ENCODE measurements at regions not wholly inside any gene's neighbourhood (a gene's known extent, or its start where the extent isn't known, plus 50 kb on each side); places are given as distances from the start of the nearest gene placed in this dataset.

DNA sequence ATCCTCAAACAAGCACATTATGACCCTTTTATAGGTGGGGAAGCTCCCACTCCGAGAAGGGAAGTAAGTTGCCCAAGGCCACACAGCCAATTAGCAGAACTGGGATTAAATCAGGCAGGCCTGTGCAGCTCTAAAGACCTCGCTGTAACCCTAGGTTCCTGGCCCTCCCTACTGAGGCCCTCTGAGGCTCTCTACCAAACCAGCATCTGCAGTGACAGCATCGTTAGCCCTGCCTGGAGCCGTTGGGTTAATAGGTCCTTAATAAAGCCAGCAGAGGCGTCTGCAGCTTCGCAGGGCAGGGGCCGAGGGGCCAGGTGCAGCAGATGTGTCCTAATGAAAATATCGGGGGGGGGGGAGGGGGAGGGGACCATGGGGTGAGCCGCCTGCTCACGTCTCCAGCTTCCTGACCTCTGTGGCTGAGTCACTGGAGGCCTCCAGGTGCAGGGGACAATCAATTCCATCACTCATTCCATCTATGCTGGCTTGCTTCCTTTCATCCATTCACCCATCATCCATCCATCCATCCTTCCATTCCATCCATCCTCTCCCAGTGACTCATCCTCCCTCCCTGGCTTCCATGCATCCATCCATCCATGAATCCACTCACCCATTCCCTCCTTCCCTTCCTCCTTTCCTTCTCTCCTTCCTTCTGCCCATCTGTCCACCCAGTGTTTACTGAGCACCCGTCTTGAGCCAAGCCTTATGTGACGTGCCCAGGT lies 203.9 kb downstream of the C9orf50 start:
- Histone ChIP-seq H3K4me3 (ENCODE audit: low read depth, low read length) (no peak overlapping the region), H3K36me3 (ENCODE audit: control insufficient read depth in 2 of 2, insufficient read depth in 1 of 2, low read length in 2 of 2) (no peaks in the 10 kb centered on the region), H3K4me1 (ENCODE audit: control insufficient read depth, insufficient read depth, low read length) (peaks cover 3% of the 10 kb centered on the region; the same call in 1 of the 2 replicates), H3K27ac (ENCODE audit: extremely low read depth, low read depth, low read length) (no peak overlapping the region), H3K9me3 (ENCODE audit: control insufficient read depth, insufficient read depth, low read depth, low read length) (no peaks in the 10 kb centered on the region)
- ChIA-PET CTCF (no interaction called here), POLR2A (no interaction called here)
- TF ChIP-seq GLI4 (tag by site-specific recombination; IDR thresholded peaks at IDR 0.05) = no peak
- TF ChIP-seq ZNF366 (tag by site-specific recombination; conservative IDR thresholded peaks at IDR 0.05) = peak; percentile 98
- no peak for TF ChIP-seq ZNF311 (tag by site-specific recombination; IDR thresholded peaks at IDR 0.05; ENCODE audit: borderline replicate concordance)
- peak; percentile 85; the same call in 1 of the 2 replicates for TF ChIP-seq ZSCAN16 (tag by site-specific recombination; IDR thresholded peaks at IDR 0.05)
- TF ChIP-seq ZBTB17 (tag by site-specific recombination; IDR thresholded peaks at IDR 0.05) = peak; percentile 91

DNA sequence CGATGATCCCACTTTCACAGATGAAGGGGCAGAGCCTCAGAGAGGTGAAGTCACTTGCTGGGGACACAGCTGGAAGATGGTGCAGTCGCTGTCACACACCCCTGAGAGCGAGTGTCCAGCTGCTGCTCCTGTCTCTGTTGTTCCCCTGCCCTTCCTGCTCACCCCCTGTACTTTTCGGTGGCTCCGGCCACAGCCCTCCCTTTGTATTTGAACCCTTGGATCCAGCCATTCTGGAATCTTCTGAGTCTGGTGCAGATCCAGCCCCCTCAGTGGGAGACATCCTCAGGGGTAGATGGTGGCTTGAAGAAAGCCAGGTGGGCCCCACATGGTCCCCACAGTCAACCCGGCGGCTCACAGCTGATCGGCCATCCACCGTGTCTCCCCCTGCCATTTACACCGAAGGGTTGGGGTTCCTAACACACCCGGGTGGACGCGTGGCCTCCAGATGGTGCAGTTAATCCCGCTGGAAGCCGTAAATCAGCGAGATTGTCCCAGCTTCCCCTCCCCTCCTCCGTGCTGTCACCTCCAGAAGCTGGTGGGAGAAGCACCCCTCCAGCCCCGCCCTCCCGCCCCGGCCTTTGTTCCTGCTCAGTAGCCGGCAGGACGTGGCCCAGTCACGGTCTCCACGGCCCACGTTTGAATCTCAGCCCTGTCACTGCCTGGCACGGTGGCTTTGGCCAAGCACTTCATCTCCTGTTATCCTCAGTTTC lies 204.8 kb downstream of the C9orf50 start:
- TF ChIP-seq ZNF121 (tag by site-specific recombination; IDR thresholded peaks at IDR 0.05) (no peak), GLI2 (tag by site-specific recombination; IDR thresholded peaks at IDR 0.05; ENCODE audit: borderline replicate concordance, low read depth) (no peak), ZNF510 (tag by site-specific recombination; IDR thresholded peaks at IDR 0.05; ENCODE audit: insufficient replicate concordance) (no peak)
- Histone ChIP-seq H3K4me3 (ENCODE audit: low read depth, low read length) (no peak overlapping the region), H3K27ac (ENCODE audit: extremely low read depth, low read depth, low read length) (no peak overlapping the region), H3K9me3 (ENCODE audit: control insufficient read depth, insufficient read depth, low read depth, low read length) (no peaks in the 10 kb centered on the region), H3K4me1 (ENCODE audit: control insufficient read depth, insufficient read depth, low read length) (peaks cover 3% of the 10 kb centered on the region; the same call in 1 of the 2 replicates), H3K36me3 (ENCODE audit: control insufficient read depth in 2 of 2, insufficient read depth in 1 of 2, low read length in 2 of 2) (no peaks in the 10 kb centered on the region)
- ChIA-PET POLR2A (interaction anchor here (0.8 to 1.4 kb wide), 2 partner anchors 44 to 238 kb away, joined by 3 to 5 read pairs; partner anchors contain the start of gene IER5L), CTCF (interaction anchor here (0.6 kb wide), 1 partner anchor 33 kb away, joined by 4 read pairs; no protein-coding TSS in a partner anchor)

DNA sequence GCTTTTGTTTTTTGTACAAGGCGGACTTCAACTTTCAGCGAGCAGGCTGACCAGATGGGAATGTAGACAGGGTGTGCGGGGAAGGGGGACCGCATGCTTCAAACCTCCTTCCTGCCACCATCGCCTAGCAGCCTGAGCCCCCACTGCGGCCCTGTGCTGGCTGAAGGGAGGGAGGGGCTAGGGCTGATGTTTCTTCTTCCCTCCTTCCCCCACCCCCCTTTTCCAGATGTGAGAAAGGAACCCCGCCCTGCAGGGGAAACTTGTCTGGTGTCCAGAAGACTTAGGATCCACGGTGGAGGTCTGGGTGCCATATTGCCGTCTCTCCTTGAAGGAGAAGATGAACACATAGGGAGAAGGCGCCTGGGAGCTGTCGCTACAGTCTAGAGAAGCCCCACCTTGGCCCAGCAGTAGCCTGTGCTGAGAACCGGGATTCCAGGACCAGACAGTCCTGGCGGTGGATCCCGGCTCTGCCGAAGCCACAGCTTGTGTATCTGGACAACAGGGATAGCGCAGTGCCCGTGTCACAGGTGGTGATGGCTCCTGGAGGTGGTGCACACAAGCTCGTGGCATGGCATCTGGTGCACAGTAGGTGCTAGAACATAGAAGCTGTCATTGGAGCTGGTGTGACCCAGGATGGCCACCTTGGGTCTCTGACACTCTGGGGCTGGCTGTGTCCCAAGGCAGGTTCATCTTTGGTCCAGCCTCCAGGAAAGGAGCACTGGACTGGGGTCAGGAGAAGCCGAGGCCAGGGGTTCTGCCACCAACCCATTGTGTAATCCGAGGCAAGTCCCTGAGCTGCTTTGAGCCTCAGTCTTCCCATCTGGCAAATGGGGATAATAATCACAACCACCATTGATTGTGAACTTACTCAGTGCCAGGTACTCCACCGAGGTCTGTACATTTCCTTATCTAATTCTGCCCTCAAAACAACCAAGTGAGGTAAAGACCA lies 205.6 kb downstream of the C9orf50 start:
- ChIA-PET CTCF (interaction anchor here (0.6 kb wide), 1 partner anchor 32 kb away, joined by 4 read pairs; no protein-coding TSS in a partner anchor), POLR2A (interaction anchor here (0.8 to 1.4 kb wide), 3 partner anchors 45 to 237 kb away, joined by 3 to 5 read pairs (median 3); partner anchors contain the start of gene IER5L)
- peak; percentile 23; the same call in 1 of the 2 replicates for TF ChIP-seq ZNF280D (tag by site-specific recombination; IDR thresholded peaks at IDR 0.05)
- TF ChIP-seq PBX3 (CRISPR knock-in tag; IDR thresholded peaks at IDR 0.05) = no peak
- TF ChIP-seq ZNF560 (tag by site-specific recombination; IDR thresholded peaks at IDR 0.05; ENCODE audit: borderline replicate concordance) = no peak
- H3K36me3 ChIP-seq (ENCODE audit: control insufficient read depth in 2 of 2, insufficient read depth in 1 of 2, low read length in 2 of 2) = no peaks in the 10 kb centered on the region
- H3K9me3 ChIP-seq (ENCODE audit: control insufficient read depth, insufficient read depth, low read depth, low read length) = no peaks in the 10 kb centered on the region
- H3K4me1 ChIP-seq (ENCODE audit: control insufficient read depth, insufficient read depth, low read length) = peaks cover 3% of the 10 kb centered on the region; the same call in 1 of the 2 replicates
- no peak overlapping the region for H3K4me3 ChIP-seq (ENCODE audit: low read depth, low read length)
- H3K27ac ChIP-seq (ENCODE audit: extremely low read depth, low read depth, low read length) = no peak overlapping the region
